H1 (cell line): ENCODE measurements at regions not wholly inside any gene's neighbourhood (a gene's known extent, or its start where the extent isn't known, plus 50 kb on each side); places are given as distances from the start of the nearest gene placed in this dataset.

ENCODE experiments used
- ASH2L ChIP-seq: fragments of 200-600, 300-600 bp; sonication (generic); IDR thresholded peaks from one replicate; pipeline ENCODE4 v1.7.1; 2017; ENCODE audit warnings: low read length
- CTBP2 ChIP-seq: IDR thresholded peaks from 2 replicates; pipeline ENCODE4 v1.7.0; 2011; ENCODE audit warnings: borderline replicate concordance, mild to moderate bottlenecking, moderate library complexity, mixed read lengths, low read length; ENCODE audit not compliant: insufficient read depth, insufficient read length
- CTCF ChIP-seq, 3 experiments: IDR thresholded peaks; 1 replicate in 2 of 3; 2 replicates in 1 of 3; pipeline versions ENCODE4 v1.5.1 to v1.6.1; 2011; ENCODE audit warnings: low read length in 3 of 3, mild to moderate bottlenecking in 3 of 3, inconsistent platforms in 2 of 3, low read depth in 1 of 3, moderate library complexity in 1 of 3; ENCODE audit not compliant: insufficient read depth in 1 of 3; ENCODE audit errors: control extremely low read depth in 1 of 3
- FOSL1 ChIP-seq: IDR thresholded peaks from 2 replicates; pipeline ENCODE4 v1.6.1; 2011; ENCODE audit warnings: mild to moderate bottlenecking, low read depth, low read length, moderate library complexity; ENCODE audit not compliant: insufficient read depth
- GABPA ChIP-seq: IDR thresholded peaks from 2 replicates; pipeline ENCODE4 v1.6.1; 2011; ENCODE audit warnings: mild to moderate bottlenecking, low read length, moderate library complexity, borderline replicate concordance; ENCODE audit not compliant: insufficient read depth
- MAFK ChIP-seq: IDR thresholded peaks from 2 replicates; pipeline ENCODE4 v1.6.1; 2012; ENCODE audit warnings: low read depth, mild to moderate bottlenecking, improper control_type of control experiment, low read length
- POLR2A ChIP-seq, 2 experiments: IDR thresholded peaks; 1 replicate in 1 of 2; 2 replicates in 1 of 2; pipeline ENCODE4 v1.6.1; 2011; ENCODE audit warnings: low read depth in 2 of 2, low read length in 2 of 2, mild to moderate bottlenecking in 2 of 2; ENCODE audit errors: control extremely low read depth in 1 of 2
- POU5F1 ChIP-seq: IDR thresholded peaks from 2 replicates; pipeline ENCODE4 v1.6.1; 2011; ENCODE audit warnings: low read depth, mild to moderate bottlenecking, low read length, moderate library complexity
- RAD21 ChIP-seq, 2 experiments: IDR thresholded peaks in 1 of 2; conservative IDR thresholded peaks in 1 of 2; 2 replicates each; pipeline ENCODE4 v1.6.1; 2011; ENCODE audit warnings: low read depth in 2 of 2, low read length in 2 of 2, improper control_type of control experiment in 1 of 2, inconsistent platforms in 1 of 2, mild to moderate bottlenecking in 1 of 2, moderate library complexity in 1 of 2
- SP2 ChIP-seq: IDR thresholded peaks from 2 replicates; pipeline ENCODE4 v1.6.1; 2012; ENCODE audit warnings: mild to moderate bottlenecking, low read length, inconsistent platforms
- TBP ChIP-seq: IDR thresholded peaks from 2 replicates; pipeline ENCODE4 v1.6.1; 2011; ENCODE audit warnings: low read depth, low read length, improper control_type of control experiment

- no peak for TF ChIP-seq CTCF (IDR thresholded peaks at IDR 0.05; ENCODE audit: control extremely low read depth in 1 of 3, insufficient read depth in 1 of 3, low read depth in 1 of 3, low read length in 3 of 3)
- no peak for TF ChIP-seq CTBP2
- no peak for TF ChIP-seq SP2
- TF ChIP-seq TBP = no peak
- TF ChIP-seq RAD21 (IDR thresholded peaks at IDR 0.05 in 1 of 2, conservative IDR thresholded peaks at IDR 0.05 in 1 of 2; ENCODE audit: low read depth in 2 of 2, low read length in 2 of 2) = no peak
- TF ChIP-seq GABPA = no peak
- TF ChIP-seq POU5F1 = no peak
- no peak for TF ChIP-seq ASH2L
- no peak for TF ChIP-seq FOSL1
- TF ChIP-seq POLR2A (IDR thresholded peaks at IDR 0.05; ENCODE audit: control extremely low read depth in 1 of 2, low read depth in 2 of 2, low read length in 2 of 2) = no peak
- TF ChIP-seq MAFK = no peak
Observed at GRCh38 chr21:15373941-15374340, 309.1 kb upstream of the NRIP1 start (continued).
